HepG2 (cell line): ENCODE measurements at regions not wholly inside any gene's neighbourhood (a gene's known extent, or its start where the extent isn't known, plus 50 kb on each side); places are given as distances from the start of the nearest gene placed in this dataset.

Source experiments
- ATAC-seq: fragments of 200-7000 bp; cut with Tn5 transposase; 3 replicates; pipeline ENCODE4 v1.9.1; 2020; ENCODE audit warnings: mild to moderate bottlenecking, moderate library complexity
- BruUV-seq: library from RNA; stranded (reverse); fragments of 400-500 nt; replicated peaks from 2 replicates; lab custom pipeline; 2021; lab: Mats Ljungman, UMichigan
- CTCF ChIA-PET: fragments of 300-600 bp; formaldehyde crosslinking; extraction: SDS; loops from one replicate; lab custom pipeline; 2021; ENCODE audit warnings: low total read pairs, inconsistent platforms, low intra/inter-chr PET ratio; lab: Yijun Ruan, JAX
- POLR2A ChIA-PET: fragments of 350-600 bp; sonication (Branson Sonifier 250); formaldehyde crosslinking; loops from one replicate; lab custom pipeline; 2020; ENCODE audit warnings: antibody characterized with exemption, inconsistent platforms; lab: Yijun Ruan, JAX
- DNase-seq: peaks from one replicate; pipeline ENCODE4 v3.0.0-alpha.2; 2015; ENCODE audit warnings: low spot score
- FAIRE-seq: peaks from 3 replicates; lab custom pipeline; 2011; peaks lifted over from hg19 to GRCh38; lab: Jason Lieb, UNC
- H2AFZ ChIP-seq: one replicate; pipeline ENCODE4 v1.6.1; 2011; ENCODE audit warnings: low read length, inconsistent platforms
- H3K27ac ChIP-seq: fragments of 300-600 bp; 3 replicates; pipeline ENCODE4 v1.8.0; 2011; ENCODE audit warnings: mixed run types, mild to moderate bottlenecking, mixed read lengths, low read length, inconsistent platforms; ENCODE audit not compliant: insufficient read depth; ENCODE audit errors: extremely low read length
- H3K27me3 ChIP-seq, 2 experiments: fragments of 200-600 bp in 1 of 2; 2 replicates in 1 of 2; 3 replicates in 1 of 2; pipeline versions ENCODE4 v1.6.0 to v1.8.0; 2011; ENCODE audit warnings: low read length in 2 of 2, mild to moderate bottlenecking in 2 of 2, moderate library complexity in 2 of 2, inconsistent platforms in 1 of 2; ENCODE audit not compliant: insufficient read depth in 2 of 2, control insufficient read depth in 1 of 2
- H3K36me3 ChIP-seq, 2 experiments: fragments of 200-600 bp in 1 of 2; replicated peaks in 1 of 2; 2 replicates in 1 of 2; 3 replicates in 1 of 2; pipeline versions ENCODE4 v1.5.1 to v1.8.0; 2011; ENCODE audit warnings: low read length in 2 of 2, inconsistent platforms in 1 of 2; ENCODE audit not compliant: insufficient read depth in 2 of 2, control insufficient read depth in 1 of 2
- H3K4me1 ChIP-seq: 2 replicates; pipeline ENCODE4 v1.5.1; 2012; ENCODE audit warnings: low read length, inconsistent platforms; ENCODE audit not compliant: insufficient read depth
- H3K4me2 ChIP-seq: 2 replicates; pipeline ENCODE4 v1.6.0; 2011; ENCODE audit warnings: low read depth, low read length, inconsistent platforms
- H3K4me3 ChIP-seq, 3 experiments: fragments of 200-600 bp in 1 of 3; sonication (generic), shearing (Covaris generic) in 1 of 3; replicated peaks in 1 of 3; 2 replicates each; pipeline ENCODE4 v1.5.1; 2011 to 2016; ENCODE audit warnings: low read length in 3 of 3, inconsistent platforms in 2 of 3, low read depth in 2 of 3, mild to moderate bottlenecking in 2 of 3, control low read depth in 1 of 3, mixed read lengths in 1 of 3; ENCODE audit not compliant: insufficient read depth in 1 of 3
- H3K79me2 ChIP-seq: one replicate; pipeline ENCODE4 v1.6.1; 2011; ENCODE audit warnings: low read length, inconsistent platforms; ENCODE audit not compliant: insufficient read depth
- H3K9ac ChIP-seq: 2 replicates; pipeline ENCODE4 v1.6.0; 2011; ENCODE audit warnings: mild to moderate bottlenecking, low read depth, low read length, inconsistent platforms; ENCODE audit not compliant: insufficient read depth
- H3K9me3 ChIP-seq: 2 replicates; pipeline ENCODE4 v1.5.1; 2012; ENCODE audit warnings: mild to moderate bottlenecking, low read length
- H4K20me1 ChIP-seq: 2 replicates; pipeline ENCODE4 v1.6.0; 2011; ENCODE audit warnings: inconsistent platforms, mild to moderate bottlenecking, low read length, moderate library complexity; ENCODE audit not compliant: insufficient read depth
- CEBPB ChIP-seq: IDR thresholded peaks from 2 replicates; pipeline ENCODE4 v1.6.1; 2011; ENCODE audit warnings: low read depth, low read length, improper control_type of control experiment, borderline replicate concordance
- CEBPG ChIP-seq: IDR thresholded peaks from 2 replicates; pipeline ENCODE4 v1.6.1; 2016
- GATAD1 ChIP-seq: IDR thresholded peaks from 2 replicates; pipeline ENCODE4 v1.6.1; 2016; ENCODE audit warnings: missing genetic modification reagents, missing compliant biosample characterization
- HOXA9 ChIP-seq: sonication (generic); formaldehyde crosslinking; IDR thresholded peaks from 2 replicates; pipeline ENCODE4 v1.8.1; 2022; ENCODE audit warnings: missing genetic modification reagents, mild to moderate bottlenecking, moderate library complexity, borderline replicate concordance
- MED1 ChIP-seq: sonication (generic); formaldehyde crosslinking; IDR thresholded peaks from 2 replicates; pipeline ENCODE4 v1.4.0; 2020; ENCODE audit warnings: missing genetic modification reagents
- NFIB ChIP-seq: sonication (generic); formaldehyde crosslinking; IDR thresholded peaks from 2 replicates; pipeline ENCODE4 v1.9.0; 2021; ENCODE audit warnings: missing genetic modification reagents, mild to moderate bottlenecking, borderline replicate concordance
- POGZ ChIP-seq: sonication (generic); formaldehyde crosslinking; IDR thresholded peaks from 2 replicates; pipeline ENCODE4 v1.4.0; 2020; ENCODE audit warnings: mild to moderate bottlenecking, missing genetic modification reagents
- SMAD1 ChIP-seq: sonication (generic); formaldehyde crosslinking; IDR thresholded peaks from 2 replicates; pipeline ENCODE4 v1.4.0; 2020; ENCODE audit warnings: missing genetic modification reagents, low read depth, mild to moderate bottlenecking, borderline replicate concordance
- ZNF136 ChIP-seq: sonication (generic); formaldehyde crosslinking; IDR thresholded peaks from 2 replicates; pipeline ENCODE4 v1.8.1; 2022; ENCODE audit warnings: low read depth, mild to moderate bottlenecking, moderate library complexity, missing genetic modification reagents
- ZNF547 ChIP-seq: sonication (generic); formaldehyde crosslinking; IDR thresholded peaks from 2 replicates; pipeline ENCODE4 v1.5.1; 2020; ENCODE audit warnings: mild to moderate bottlenecking, missing genetic modification reagents
- ZNF557 ChIP-seq: sonication (generic); formaldehyde crosslinking; IDR thresholded peaks from 2 replicates; pipeline ENCODE4 v1.4.0; 2020; ENCODE audit warnings: missing genetic modification reagents
- ZNF777 ChIP-seq: sonication (generic); formaldehyde crosslinking; IDR thresholded peaks from 2 replicates; pipeline ENCODE4 v1.4.0; 2020; ENCODE audit warnings: missing genetic modification reagents
- ZNF781 ChIP-seq: sonication (generic); formaldehyde crosslinking; IDR thresholded peaks from 2 replicates; pipeline ENCODE4 v1.5.1; 2020; ENCODE audit warnings: borderline replicate concordance, mild to moderate bottlenecking, missing genetic modification reagents; ENCODE audit errors: not compliant biosample characterization
- ZSCAN12 ChIP-seq: sonication (generic); formaldehyde crosslinking; IDR thresholded peaks from 2 replicates; pipeline ENCODE4 v1.9.0; 2021; ENCODE audit warnings: mild to moderate bottlenecking, missing genetic modification reagents
- WGBS: methylation state at CpG from one replicate; pipeline ENCODE4 v1.1.6; 2017; ENCODE audit warnings: low lambda C conversion rate; 5-methylcytosine and 5-hydroxymethylcytosine counted together
- in situ Hi-C: cut with HindIII; loops from 2 replicates; pipeline ENCODE4 v1.10.0; 2017; ENCODE audit warnings: low pct_unique_long_range_greater_than_20kb; ENCODE audit not compliant: extremely low pct_ligation_motif_present
- intact Hi-C: fragments of 100-400 bp; cut with micrococcal nuclease; formaldehyde crosslinking; loops from one replicate; pipeline ENCODE4 v1.10.0; 2022; ENCODE audit not compliant: unreplicated experiment
- TF ChIP-seq, protein P1 (sequence below): sonication (generic); formaldehyde crosslinking; IDR thresholded peaks from 2 replicates; pipeline ENCODE4 v1.4.0; 2020; ENCODE audit warnings: missing genetic modification reagents; ENCODE audit errors: not compliant biosample characterization
- TF ChIP-seq, protein P2 (sequence below): sonication (generic); formaldehyde crosslinking; IDR thresholded peaks from 2 replicates; pipeline ENCODE4 v1.8.0; 2022; ENCODE audit warnings: missing genetic modification reagents, mild to moderate bottlenecking, moderate library complexity, borderline replicate concordance

DNA sequence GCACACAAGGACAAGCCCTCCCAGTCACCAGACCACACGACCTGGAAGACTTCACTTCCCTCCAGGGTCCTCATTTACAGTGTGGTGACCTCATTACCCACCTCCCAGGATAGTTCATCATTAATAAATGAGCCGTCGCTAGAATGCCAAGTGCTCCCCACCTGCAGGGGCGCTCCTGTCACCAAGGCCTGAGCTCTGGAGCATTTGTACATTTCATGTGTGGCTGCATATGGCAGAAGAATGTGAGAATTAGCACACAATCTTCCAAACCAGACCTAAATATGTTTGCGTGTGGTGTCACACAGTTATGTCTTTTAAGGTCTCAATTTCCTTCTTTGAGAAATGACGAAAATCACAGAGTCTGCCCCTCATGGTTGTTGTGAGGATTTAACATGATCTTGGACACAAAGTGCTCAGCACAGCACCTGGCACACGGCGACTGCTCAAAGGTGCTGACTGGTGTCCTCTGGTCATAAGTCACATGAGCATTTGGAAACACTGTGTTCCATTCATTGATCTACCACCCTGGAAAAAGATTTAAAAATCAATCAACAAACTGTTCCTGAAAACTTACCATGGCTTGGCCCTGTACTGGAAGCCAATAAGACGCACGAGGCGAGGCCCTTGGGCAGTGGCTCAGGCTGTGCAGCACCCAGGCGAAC is 150.6 kb upstream of the SPACA7 start:
- WGBS, result 12% methylated on average over 8 of the region's 12 CpGs
- Histone ChIP-seq H3K4me2 (no peak overlapping the region), H3K4me3 (no peak overlapping the region), H2AFZ (no peak overlapping the region), H3K4me1 (no peaks in the 10 kb centered on the region), H3K27ac (no peak overlapping the region), H3K79me2 (no peaks in the 10 kb centered on the region), H3K9me3 (no peaks in the 10 kb centered on the region), H4K20me1 (no peaks in the 10 kb centered on the region; the same call in 1 of the 2 replicates), H3K9ac (no peak overlapping the region), H3K27me3 (peaks cover 3 to 49% of the 10 kb centered on the region in 2 experiments; a peak in 4 of 5 replicates), H3K36me3 (no peaks in the 10 kb centered on the region; a peak in 1 of 5 replicates)
- peak; percentile 78 for ATAC-seq
- no peak for DNase-seq
- ChIA-PET POLR2A (no interaction called here), CTCF (no interaction called here)
- intact Hi-C loops (no loop called here), in situ Hi-C loops (no loop called here)
- FAIRE-seq, result no peak
- no TSS peak for BruUV-seq
- TF ChIP-seq ZNF557 (CRISPR knock-in tag) (no peak), ZNF781 (no peak), MED1 (CRISPR knock-in tag) (no peak), ZNF547 (CRISPR knock-in tag) (no peak), ZNF136 (CRISPR knock-in tag) (no peak), ZNF777 (CRISPR knock-in tag) (no peak), CEBPB (no peak)

DNA sequence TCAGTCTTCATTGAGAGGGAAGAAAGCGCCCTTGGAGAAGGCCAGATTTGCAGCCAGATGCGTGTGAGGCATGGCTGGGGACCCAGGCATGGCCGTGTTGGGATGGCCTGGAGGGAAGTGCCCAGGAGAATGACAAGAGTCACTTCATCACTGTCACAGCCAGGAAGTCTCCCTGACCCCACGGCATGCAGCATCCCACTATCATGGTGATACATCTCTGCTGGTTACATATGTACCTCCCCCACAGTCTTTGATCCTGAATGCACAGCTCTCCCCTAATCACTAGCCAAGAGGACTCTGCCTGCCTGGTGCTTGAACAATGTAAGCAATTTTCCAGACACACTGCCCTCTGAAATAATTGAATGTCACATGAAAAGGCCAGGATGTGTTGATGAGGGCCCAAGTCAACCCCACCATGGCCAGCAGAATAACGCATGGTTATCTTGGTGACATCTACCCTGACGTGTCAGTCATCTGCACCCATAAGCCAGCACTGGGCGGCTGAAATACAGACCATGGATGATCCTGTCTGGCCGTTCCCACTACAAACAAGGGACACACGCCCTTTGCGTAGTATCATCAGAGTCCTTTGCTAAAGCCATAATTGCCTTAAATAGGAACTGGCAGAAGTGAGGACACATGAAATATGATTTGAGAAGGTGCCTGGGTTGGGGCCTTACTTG is 149.7 kb upstream of the SPACA7 start:
- ChIA-PET CTCF (no interaction called here), POLR2A (no interaction called here)
- no peak overlapping the region for H3K9ac ChIP-seq
- H3K27ac ChIP-seq, result no peak overlapping the region
- H3K36me3 ChIP-seq, result no peaks in the 10 kb centered on the region; a peak in 1 of 5 replicates
- H3K79me2 ChIP-seq, result no peaks in the 10 kb centered on the region
- ATAC-seq (no peak), FAIRE-seq (no peak), DNase-seq (no peak)
- BruUV-seq, result no TSS peak
- H3K9me3 ChIP-seq, result no peaks in the 10 kb centered on the region
- no peaks in the 10 kb centered on the region; the same call in 1 of the 2 replicates for H4K20me1 ChIP-seq
- no peak overlapping the region for H2AFZ ChIP-seq
- no peak overlapping the region for H3K4me3 ChIP-seq
- no peaks in the 10 kb centered on the region for H3K4me1 ChIP-seq
- H3K4me2 ChIP-seq, result no peak overlapping the region
- 46% methylated on average over 7 of the region's 10 CpGs for WGBS
- in situ Hi-C loops, result no loop called here
- H3K27me3 ChIP-seq, result peaks cover 3 to 50% of the 10 kb centered on the region in 2 experiments; a peak in 3 of 5 replicates
- intact Hi-C loops, result no loop called here
- TF ChIP-seq, protein P1, sequence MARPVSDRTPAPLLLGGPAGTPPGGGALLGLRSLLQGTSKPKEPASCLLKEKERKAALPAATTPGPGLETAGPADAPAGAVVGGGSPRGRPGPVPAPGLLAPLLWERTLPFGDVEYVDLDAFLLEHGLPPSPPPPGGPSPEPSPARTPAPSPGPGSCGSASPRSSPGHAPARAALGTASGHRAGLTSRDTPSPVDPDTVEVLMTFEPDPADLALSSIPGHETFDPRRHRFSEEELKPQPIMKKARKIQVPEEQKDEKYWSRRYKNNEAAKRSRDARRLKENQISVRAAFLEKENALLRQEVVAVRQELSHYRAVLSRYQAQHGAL (CRISPR knock-in tag), result no peak
- TF ChIP-seq NFIB (CRISPR knock-in tag) (no peak), CEBPG (CRISPR knock-in tag) (no peak), GATAD1 (no peak), SMAD1 (CRISPR knock-in tag) (no peak), HOXA9 (CRISPR knock-in tag) (no peak), POGZ (CRISPR knock-in tag) (no peak), ZSCAN12 (no peak)
- TF ChIP-seq, protein P2, sequence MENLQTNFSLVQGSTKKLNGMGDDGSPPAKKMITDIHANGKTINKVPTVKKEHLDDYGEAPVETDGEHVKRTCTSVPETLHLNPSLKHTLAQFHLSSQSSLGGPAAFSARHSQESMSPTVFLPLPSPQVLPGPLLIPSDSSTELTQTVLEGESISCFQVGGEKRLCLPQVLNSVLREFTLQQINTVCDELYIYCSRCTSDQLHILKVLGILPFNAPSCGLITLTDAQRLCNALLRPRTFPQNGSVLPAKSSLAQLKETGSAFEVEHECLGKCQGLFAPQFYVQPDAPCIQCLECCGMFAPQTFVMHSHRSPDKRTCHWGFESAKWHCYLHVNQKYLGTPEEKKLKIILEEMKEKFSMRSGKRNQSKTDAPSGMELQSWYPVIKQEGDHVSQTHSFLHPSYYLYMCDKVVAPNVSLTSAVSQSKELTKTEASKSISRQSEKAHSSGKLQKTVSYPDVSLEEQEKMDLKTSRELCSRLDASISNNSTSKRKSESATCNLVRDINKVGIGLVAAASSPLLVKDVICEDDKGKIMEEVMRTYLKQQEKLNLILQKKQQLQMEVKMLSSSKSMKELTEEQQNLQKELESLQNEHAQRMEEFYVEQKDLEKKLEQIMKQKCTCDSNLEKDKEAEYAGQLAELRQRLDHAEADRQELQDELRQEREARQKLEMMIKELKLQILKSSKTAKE (CRISPR knock-in tag), result no peak
